ENCODE measurements at regions not wholly inside any gene's neighbourhood (a gene's known extent, or its start where the extent isn't known, plus 50 kb on each side); places are given as distances from the start of the nearest gene placed in this dataset.

DNA sequence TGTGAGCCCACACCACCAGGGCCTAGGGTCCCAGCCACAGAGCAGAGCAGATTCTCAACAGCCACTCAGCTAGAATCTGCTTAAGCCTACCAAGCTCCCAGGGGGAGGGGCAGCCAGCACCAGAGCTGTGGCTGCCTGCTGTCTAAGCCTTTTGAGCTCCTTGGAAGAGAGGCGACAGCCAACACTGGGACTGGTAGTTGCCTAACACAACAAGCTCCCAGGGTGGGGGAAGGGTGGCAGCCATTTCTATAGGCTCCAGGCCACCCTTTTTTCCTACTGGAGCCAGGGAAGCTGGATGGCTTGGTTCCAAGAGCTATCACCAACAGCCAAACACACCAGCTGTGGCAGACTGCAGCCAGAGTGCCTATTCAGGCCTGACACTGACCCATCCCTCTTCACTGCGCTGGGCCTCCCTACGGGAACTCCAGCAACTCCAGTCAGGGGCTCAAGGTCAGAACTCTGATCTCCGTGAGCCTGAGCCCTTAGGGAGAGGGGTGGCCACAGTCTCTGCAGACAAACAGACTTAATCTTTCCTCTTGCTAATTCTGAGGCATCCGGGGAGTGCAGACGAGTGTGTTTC is 1824.3 kb upstream of the CELF4 start:
- no peak overlapping the region for H3K27ac Mint-ChIP-seq
- DNase-seq (ENCODE audit: low spot score) = peak; percentile 77
- H3K36me3 Mint-ChIP-seq (ENCODE audit: low read depth) = peaks cover 21% of the 10 kb centered on the region

More for the DNA sequence above, 1824.3 kb upstream of the CELF4 start:
- Mint-ChIP-seq H3K4me1 (peaks cover 2% of the 10 kb centered on the region; the same call in 1 of the 3 replicates), H3K4me3 (no peak overlapping the region), H3K27me3 (ENCODE audit: insufficient read depth, low read depth, poor library complexity) (peaks cover 5% of the 10 kb centered on the region), H3K9me3 (peaks cover 29% of the 10 kb centered on the region)
- Histone ChIP-seq H2AFZ (no peak overlapping the region), H3K79me2 (replicated peaks; ENCODE audit: insufficient read depth) (no peaks in the 10 kb centered on the region), H3K27me3 (ENCODE audit: insufficient read depth) (no peaks in the 10 kb centered on the region), H3K4me3 (no peak overlapping the region), H3K4me1 (ENCODE audit: insufficient read depth) (peaks cover under 1% of the 10 kb centered on the region; the same call in 1 of the 2 replicates), H3K4me2 (peak overlapping the region; percentile 51; the same call in 1 of the 2 replicates), H3F3A (replicated peaks; ENCODE audit: low read depth) (no peaks in the 10 kb centered on the region), H3K9me2 (ENCODE audit: insufficient read depth) (no peaks in the 10 kb centered on the region; the same call in 1 of the 2 replicates), H3K36me3 (ENCODE audit: insufficient read depth) (no peaks in the 10 kb centered on the region; the same call in 1 of the 2 replicates), H4K20me1 (replicated peaks; ENCODE audit: insufficient read depth) (no peaks in the 10 kb centered on the region), H3K27ac (ENCODE audit: low read depth) (no peak overlapping the region)
- TF ChIP-seq POLR2AphosphoS5 (IDR thresholded peaks at IDR 0.05; ENCODE audit: low read depth) = no peak
- no peak for TF ChIP-seq CREB1 (CRISPR knock-in tag; IDR thresholded peaks at IDR 0.05; ENCODE audit: low read depth)
- no peak for TF ChIP-seq EZH2 (IDR thresholded peaks at IDR 0.05; ENCODE audit: low read depth, unreplicated experiment)
- TF ChIP-seq JUNB (IDR thresholded peaks at IDR 0.05; ENCODE audit: unreplicated experiment) = no peak
- TF ChIP-seq NANOG (IDR thresholded peaks at IDR 0.05; ENCODE audit: borderline replicate concordance) = no peak
- TF ChIP-seq, protein P1, sequence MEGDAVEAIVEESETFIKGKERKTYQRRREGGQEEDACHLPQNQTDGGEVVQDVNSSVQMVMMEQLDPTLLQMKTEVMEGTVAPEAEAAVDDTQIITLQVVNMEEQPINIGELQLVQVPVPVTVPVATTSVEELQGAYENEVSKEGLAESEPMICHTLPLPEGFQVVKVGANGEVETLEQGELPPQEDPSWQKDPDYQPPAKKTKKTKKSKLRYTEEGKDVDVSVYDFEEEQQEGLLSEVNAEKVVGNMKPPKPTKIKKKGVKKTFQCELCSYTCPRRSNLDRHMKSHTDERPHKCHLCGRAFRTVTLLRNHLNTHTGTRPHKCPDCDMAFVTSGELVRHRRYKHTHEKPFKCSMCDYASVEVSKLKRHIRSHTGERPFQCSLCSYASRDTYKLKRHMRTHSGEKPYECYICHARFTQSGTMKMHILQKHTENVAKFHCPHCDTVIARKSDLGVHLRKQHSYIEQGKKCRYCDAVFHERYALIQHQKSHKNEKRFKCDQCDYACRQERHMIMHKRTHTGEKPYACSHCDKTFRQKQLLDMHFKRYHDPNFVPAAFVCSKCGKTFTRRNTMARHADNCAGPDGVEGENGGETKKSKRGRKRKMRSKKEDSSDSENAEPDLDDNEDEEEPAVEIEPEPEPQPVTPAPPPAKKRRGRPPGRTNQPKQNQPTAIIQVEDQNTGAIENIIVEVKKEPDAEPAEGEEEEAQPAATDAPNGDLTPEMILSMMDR (conservative IDR thresholded peaks at IDR 0.05; ENCODE audit: low read depth in 2 of 2) = no peak
- TF ChIP-seq, protein P2, sequence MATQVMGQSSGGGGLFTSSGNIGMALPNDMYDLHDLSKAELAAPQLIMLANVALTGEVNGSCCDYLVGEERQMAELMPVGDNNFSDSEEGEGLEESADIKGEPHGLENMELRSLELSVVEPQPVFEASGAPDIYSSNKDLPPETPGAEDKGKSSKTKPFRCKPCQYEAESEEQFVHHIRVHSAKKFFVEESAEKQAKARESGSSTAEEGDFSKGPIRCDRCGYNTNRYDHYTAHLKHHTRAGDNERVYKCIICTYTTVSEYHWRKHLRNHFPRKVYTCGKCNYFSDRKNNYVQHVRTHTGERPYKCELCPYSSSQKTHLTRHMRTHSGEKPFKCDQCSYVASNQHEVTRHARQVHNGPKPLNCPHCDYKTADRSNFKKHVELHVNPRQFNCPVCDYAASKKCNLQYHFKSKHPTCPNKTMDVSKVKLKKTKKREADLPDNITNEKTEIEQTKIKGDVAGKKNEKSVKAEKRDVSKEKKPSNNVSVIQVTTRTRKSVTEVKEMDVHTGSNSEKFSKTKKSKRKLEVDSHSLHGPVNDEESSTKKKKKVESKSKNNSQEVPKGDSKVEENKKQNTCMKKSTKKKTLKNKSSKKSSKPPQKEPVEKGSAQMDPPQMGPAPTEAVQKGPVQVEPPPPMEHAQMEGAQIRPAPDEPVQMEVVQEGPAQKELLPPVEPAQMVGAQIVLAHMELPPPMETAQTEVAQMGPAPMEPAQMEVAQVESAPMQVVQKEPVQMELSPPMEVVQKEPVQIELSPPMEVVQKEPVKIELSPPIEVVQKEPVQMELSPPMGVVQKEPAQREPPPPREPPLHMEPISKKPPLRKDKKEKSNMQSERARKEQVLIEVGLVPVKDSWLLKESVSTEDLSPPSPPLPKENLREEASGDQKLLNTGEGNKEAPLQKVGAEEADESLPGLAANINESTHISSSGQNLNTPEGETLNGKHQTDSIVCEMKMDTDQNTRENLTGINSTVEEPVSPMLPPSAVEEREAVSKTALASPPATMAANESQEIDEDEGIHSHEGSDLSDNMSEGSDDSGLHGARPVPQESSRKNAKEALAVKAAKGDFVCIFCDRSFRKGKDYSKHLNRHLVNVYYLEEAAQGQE (IDR thresholded peaks at IDR 0.05; ENCODE audit: unreplicated experiment) = no peak
- TF ChIP-seq ZNF114 (CRISPR knock-in tag; IDR thresholded peaks at IDR 0.05) = no peak
- TF ChIP-seq, protein P3, sequence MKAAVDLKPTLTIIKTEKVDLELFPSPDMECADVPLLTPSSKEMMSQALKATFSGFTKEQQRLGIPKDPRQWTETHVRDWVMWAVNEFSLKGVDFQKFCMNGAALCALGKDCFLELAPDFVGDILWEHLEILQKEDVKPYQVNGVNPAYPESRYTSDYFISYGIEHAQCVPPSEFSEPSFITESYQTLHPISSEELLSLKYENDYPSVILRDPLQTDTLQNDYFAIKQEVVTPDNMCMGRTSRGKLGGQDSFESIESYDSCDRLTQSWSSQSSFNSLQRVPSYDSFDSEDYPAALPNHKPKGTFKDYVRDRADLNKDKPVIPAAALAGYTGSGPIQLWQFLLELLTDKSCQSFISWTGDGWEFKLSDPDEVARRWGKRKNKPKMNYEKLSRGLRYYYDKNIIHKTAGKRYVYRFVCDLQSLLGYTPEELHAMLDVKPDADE (IDR thresholded peaks at IDR 0.05) = no peak
- TF ChIP-seq, protein P4, sequence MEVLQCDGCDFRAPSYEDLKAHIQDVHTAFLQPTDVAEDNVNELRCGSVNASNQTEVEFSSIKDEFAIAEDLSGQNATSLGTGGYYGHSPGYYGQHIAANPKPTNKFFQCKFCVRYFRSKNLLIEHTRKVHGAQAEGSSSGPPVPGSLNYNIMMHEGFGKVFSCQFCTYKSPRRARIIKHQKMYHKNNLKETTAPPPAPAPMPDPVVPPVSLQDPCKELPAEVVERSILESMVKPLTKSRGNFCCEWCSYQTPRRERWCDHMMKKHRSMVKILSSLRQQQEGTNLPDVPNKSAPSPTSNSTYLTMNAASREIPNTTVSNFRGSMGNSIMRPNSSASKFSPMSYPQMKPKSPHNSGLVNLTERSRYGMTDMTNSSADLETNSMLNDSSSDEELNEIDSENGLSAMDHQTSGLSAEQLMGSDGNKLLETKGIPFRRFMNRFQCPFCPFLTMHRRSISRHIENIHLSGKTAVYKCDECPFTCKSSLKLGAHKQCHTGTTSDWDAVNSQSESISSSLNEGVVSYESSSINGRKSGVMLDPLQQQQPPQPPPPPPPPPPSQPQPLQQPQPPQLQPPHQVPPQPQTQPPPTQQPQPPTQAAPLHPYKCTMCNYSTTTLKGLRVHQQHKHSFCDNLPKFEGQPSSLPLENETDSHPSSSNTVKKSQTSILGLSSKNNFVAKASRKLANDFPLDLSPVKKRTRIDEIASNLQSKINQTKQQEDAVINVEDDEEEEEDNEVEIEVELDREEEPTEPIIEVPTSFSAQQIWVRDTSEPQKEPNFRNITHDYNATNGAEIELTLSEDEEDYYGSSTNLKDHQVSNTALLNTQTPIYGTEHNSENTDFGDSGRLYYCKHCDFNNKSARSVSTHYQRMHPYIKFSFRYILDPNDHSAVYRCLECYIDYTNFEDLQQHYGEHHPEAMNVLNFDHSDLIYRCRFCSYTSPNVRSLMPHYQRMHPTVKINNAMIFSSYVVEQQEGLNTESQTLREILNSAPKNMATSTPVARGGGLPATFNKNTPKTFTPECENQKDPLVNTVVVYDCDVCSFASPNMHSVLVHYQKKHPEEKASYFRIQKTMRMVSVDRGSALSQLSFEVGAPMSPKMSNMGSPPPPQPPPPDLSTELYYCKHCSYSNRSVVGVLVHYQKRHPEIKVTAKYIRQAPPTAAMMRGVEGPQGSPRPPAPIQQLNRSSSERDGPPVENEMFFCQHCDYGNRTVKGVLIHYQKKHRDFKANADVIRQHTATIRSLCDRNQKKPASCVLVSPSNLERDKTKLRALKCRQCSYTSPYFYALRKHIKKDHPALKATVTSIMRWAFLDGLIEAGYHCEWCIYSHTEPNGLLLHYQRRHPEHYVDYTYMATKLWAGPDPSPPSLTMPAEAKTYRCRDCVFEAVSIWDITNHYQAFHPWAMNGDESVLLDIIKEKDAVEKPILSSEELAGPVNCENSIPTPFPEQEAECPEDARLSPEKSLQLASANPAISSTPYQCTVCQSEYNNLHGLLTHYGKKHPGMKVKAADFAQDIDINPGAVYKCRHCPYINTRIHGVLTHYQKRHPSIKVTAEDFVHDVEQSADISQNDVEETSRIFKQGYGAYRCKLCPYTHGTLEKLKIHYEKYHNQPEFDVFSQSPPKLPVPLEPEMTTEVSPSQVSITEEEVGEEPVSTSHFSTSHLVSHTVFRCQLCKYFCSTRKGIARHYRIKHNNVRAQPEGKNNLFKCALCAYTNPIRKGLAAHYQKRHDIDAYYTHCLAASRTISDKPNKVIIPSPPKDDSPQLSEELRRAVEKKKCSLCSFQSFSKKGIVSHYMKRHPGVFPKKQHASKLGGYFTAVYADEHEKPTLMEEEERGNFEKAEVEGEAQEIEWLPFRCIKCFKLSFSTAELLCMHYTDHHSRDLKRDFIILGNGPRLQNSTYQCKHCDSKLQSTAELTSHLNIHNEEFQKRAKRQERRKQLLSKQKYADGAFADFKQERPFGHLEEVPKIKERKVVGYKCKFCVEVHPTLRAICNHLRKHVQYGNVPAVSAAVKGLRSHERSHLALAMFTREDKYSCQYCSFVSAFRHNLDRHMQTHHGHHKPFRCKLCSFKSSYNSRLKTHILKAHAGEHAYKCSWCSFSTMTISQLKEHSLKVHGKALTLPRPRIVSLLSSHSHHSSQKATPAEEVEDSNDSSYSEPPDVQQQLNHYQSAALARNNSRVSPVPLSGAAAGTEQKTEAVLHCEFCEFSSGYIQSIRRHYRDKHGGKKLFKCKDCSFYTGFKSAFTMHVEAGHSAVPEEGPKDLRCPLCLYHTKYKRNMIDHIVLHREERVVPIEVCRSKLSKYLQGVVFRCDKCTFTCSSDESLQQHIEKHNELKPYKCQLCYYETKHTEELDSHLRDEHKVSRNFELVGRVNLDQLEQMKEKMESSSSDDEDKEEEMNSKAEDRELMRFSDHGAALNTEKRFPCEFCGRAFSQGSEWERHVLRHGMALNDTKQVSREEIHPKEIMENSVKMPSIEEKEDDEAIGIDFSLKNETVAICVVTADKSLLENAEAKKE (CRISPR knock-in tag; IDR thresholded peaks at IDR 0.05) = no peak
- no peak for TF ChIP-seq EZH2phosphoT487 (IDR thresholded peaks at IDR 0.05; ENCODE audit: unreplicated experiment)
- no peak for TF ChIP-seq STAT1 (IDR thresholded peaks at IDR 0.05; ENCODE audit: unreplicated experiment)
- TF ChIP-seq ZNF331 (CRISPR knock-in tag; IDR thresholded peaks at IDR 0.05; ENCODE audit: low read depth) = no peak
- peak; percentile 79 for ATAC-seq

Measured in GM23338 (cell line).